PC-3 (cell line): ENCODE measurements at regions not wholly inside any gene's neighbourhood (a gene's known extent, or its start where the extent isn't known, plus 50 kb on each side); places are given as distances from the start of the nearest gene placed in this dataset.

Experiments
- ATAC-seq: fragments of 200-7000 bp; cut with Tn5 transposase; 2 replicates; pipeline ENCODE4 v1.9.1; 2020; ENCODE audit warnings: mild to moderate bottlenecking, moderate library complexity
- BruUV-seq: library from RNA; stranded (reverse); fragments of 400-500 nt; replicated peaks from 2 replicates; lab custom pipeline; 2021; lab: Mats Ljungman, UMichigan
- CTCF ChIA-PET: fragments of 300-600 bp; sonication (Branson Sonifier 250); formaldehyde crosslinking; loops from one replicate; lab custom pipeline; 2022; ENCODE audit warnings: antibody characterized with exemption; lab: Charles Lee
- POLR2A ChIA-PET: fragments of 300-600 bp; sonication (Branson Sonifier 250); formaldehyde crosslinking; loops from one replicate; lab custom pipeline; 2022; ENCODE audit warnings: antibody characterized with exemption; ENCODE audit not compliant: unreplicated experiment; lab: Charles Lee
- DNase-seq: peaks from one replicate; pipeline ENCODE4 v3.0.0-alpha.2; 2015
- H2AFZ ChIP-seq: fragments of 300-600 bp; sonication (generic); 2 replicates; pipeline ENCODE4 v1.6.0; 2016; ENCODE audit warnings: antibody characterized with exemption, low read length
- H3F3A ChIP-seq: fragments of 300-600 bp; sonication (generic); one replicate; pipeline ENCODE4 v1.6.0; 2017; ENCODE audit warnings: antibody characterized with exemption, low read length, control low read depth, mild to moderate bottlenecking; ENCODE audit not compliant: unreplicated experiment
- H3K27ac ChIP-seq: fragments of 300-600 bp; sonication (generic); 2 replicates; pipeline ENCODE4 v1.5.1; 2016; ENCODE audit warnings: mild to moderate bottlenecking, low read length
- H3K27me3 ChIP-seq: fragments of 300-600 bp; sonication (generic); 2 replicates; pipeline ENCODE4 v1.6.1; 2016; ENCODE audit warnings: low read length, mixed read lengths
- H3K36me3 ChIP-seq: fragments of 300-600 bp; sonication (generic); 2 replicates; pipeline ENCODE4 v1.6.1; 2016; ENCODE audit warnings: low read depth, mixed run types, low read length, mixed read lengths
- H3K4me1 ChIP-seq: fragments of 300-600 bp; sonication (generic); 2 replicates; pipeline ENCODE4 v1.5.1; 2016; ENCODE audit warnings: low read length; ENCODE audit not compliant: insufficient read depth
- H3K4me2 ChIP-seq: fragments of 300-600 bp; sonication (generic); 2 replicates; pipeline ENCODE4 v1.6.0; 2016; ENCODE audit warnings: low read length
- H3K4me3 ChIP-seq: fragments of 300-600 bp; sonication (generic); 2 replicates; pipeline ENCODE4 v1.5.1; 2016; ENCODE audit warnings: mild to moderate bottlenecking, low read length, mixed read lengths
- H3K79me2 ChIP-seq: fragments of 300-600 bp; sonication (generic); 2 replicates; pipeline ENCODE4 v1.6.1; 2017; ENCODE audit warnings: low read length, mixed read lengths
- H3K9ac ChIP-seq: fragments of 300-600 bp; sonication (generic); 2 replicates; pipeline ENCODE4 v1.6.0; 2016; ENCODE audit warnings: mild to moderate bottlenecking, low read length
- H3K9me2 ChIP-seq: fragments of 300-600 bp; sonication (generic); replicated peaks from 2 replicates; pipeline ENCODE4 v1.6.1; 2016; ENCODE audit warnings: mixed run types, low read length, mixed read lengths
- H3K9me3 ChIP-seq: fragments of 300-600 bp; sonication (generic); 2 replicates; pipeline ENCODE4 v1.6.1; 2016; ENCODE audit warnings: low read length, mixed read lengths
- H4K20me1 ChIP-seq: fragments of 300-600 bp; sonication (generic); 2 replicates; pipeline ENCODE4 v1.6.1; 2016; ENCODE audit warnings: low read length, mixed read lengths
- EZH2 ChIP-seq: fragments of 300-600 bp; sonication (generic); IDR thresholded peaks from one replicate; pipeline ENCODE4 v1.6.1; 2017; ENCODE audit warnings: antibody characterized with exemption, mild to moderate bottlenecking, low read length; ENCODE audit not compliant: unreplicated experiment
- EZH2phosphoT487 ChIP-seq: fragments of 300-600 bp; sonication (generic); IDR thresholded peaks from 2 replicates; pipeline ENCODE4 v1.6.1; 2018; ENCODE audit warnings: mild to moderate bottlenecking, antibody characterized with exemption, low read length, borderline replicate concordance
- intact Hi-C: fragments of 100-400 bp; cut with micrococcal nuclease; formaldehyde crosslinking; loops from 2 replicates; pipeline ENCODE4 v1.9.0; 2023
- TF ChIP-seq, protein P1 (sequence below): fragments of 300-600 bp; sonication (generic); conservative IDR thresholded peaks from 2 replicates; pipeline ENCODE4 v1.5.1; 2017; ENCODE audit warnings: antibody characterized with exemption, low read depth, mild to moderate bottlenecking, low read length

DNA sequence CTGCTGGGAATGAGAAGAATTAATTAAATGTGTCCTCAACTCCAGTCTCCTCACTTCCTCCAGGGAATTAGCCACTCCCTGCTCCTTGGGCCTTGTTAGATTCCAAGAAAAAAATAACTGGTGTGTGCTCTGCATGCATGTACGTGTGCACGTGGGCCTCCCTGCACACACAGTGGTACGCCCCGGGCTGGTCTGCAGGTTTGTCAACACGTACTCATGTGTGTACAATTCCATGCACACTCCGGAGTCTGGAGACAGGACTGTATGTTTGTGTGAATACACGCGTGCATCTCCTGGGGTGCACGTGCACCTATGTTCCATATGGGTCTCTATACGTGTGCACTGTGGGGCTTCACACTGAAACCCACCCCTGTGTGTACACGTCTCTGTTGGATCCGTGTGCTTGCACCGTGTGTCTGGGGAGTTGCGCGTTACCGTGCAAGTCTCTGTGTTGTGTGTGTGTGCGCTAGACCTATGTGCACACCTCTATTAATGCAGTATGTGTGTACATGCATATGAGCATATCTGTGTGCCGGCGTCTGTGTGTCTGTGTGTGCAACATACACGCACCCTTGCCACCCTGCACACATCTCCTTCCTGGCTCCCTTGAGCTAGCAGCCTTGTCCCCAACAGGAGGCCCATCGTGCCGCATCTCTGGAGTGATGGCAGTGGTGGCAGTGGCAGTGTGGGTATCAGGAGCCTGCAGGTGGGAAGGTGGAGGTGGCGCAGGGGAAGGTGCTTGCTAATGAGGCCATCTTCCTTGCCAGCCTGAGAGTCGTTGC is 210.1 kb downstream of the TBC1D2B start:
- Histone ChIP-seq H3K9ac (no peak overlapping the region), H4K20me1 (no peaks in the 10 kb centered on the region), H3K4me2 (no peak overlapping the region), H3K4me3 (no peak overlapping the region), H3K9me2 (no peaks in the 10 kb centered on the region), H3K27ac (no peak overlapping the region), H3K36me3 (no peaks in the 10 kb centered on the region), H3K9me3 (no peaks in the 10 kb centered on the region), H3K27me3 (no peaks in the 10 kb centered on the region), H3K79me2 (no peaks in the 10 kb centered on the region), H2AFZ (no peak overlapping the region), H3F3A (no peaks in the 10 kb centered on the region), H3K4me1 (peaks cover 12% of the 10 kb centered on the region)
- CTCF ChIA-PET: no interaction called here
- intact Hi-C loops: no loop called here
- DNase-seq: no peak
- BruUV-seq: no TSS peak
- no peak for ATAC-seq
- TF ChIP-seq, protein P1, sequence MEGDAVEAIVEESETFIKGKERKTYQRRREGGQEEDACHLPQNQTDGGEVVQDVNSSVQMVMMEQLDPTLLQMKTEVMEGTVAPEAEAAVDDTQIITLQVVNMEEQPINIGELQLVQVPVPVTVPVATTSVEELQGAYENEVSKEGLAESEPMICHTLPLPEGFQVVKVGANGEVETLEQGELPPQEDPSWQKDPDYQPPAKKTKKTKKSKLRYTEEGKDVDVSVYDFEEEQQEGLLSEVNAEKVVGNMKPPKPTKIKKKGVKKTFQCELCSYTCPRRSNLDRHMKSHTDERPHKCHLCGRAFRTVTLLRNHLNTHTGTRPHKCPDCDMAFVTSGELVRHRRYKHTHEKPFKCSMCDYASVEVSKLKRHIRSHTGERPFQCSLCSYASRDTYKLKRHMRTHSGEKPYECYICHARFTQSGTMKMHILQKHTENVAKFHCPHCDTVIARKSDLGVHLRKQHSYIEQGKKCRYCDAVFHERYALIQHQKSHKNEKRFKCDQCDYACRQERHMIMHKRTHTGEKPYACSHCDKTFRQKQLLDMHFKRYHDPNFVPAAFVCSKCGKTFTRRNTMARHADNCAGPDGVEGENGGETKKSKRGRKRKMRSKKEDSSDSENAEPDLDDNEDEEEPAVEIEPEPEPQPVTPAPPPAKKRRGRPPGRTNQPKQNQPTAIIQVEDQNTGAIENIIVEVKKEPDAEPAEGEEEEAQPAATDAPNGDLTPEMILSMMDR: no peak
- TF ChIP-seq EZH2phosphoT487: no peak
- TF ChIP-seq EZH2: no peak
- POLR2A ChIA-PET: no interaction called here

DNA sequence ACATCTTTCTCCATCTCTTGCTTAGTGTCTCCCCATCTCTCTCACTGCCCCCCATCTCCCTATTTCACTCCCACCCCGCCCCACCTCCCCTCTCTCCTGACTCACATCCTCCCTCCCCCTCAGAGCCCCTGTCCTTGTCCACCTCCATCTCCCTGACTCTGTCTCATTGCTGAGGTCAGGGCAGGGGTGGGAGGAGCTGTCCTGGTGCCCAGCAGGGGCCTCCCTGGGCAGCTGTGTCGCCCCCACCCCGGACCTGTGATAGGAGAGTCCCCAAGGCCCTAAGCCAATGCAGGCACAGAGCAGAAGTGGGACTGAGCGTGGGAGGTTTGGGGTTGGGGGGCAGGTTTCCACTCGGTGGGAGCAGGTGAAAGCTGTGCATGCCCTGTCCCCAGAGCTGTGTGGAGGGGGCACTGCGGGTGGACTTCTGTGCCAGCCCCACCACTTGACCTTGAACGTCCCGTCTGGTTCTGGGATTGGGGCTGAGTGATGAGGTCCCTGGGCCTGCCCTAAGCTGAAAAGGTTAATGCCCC is 210.8 kb downstream of the TBC1D2B start:
- Histone ChIP-seq H3K79me2 (no peaks in the 10 kb centered on the region), H3K4me2 (no peak overlapping the region), H3K27ac (no peak overlapping the region), H2AFZ (no peak overlapping the region), H3K9me2 (no peaks in the 10 kb centered on the region), H3K4me3 (no peak overlapping the region), H3K9me3 (no peaks in the 10 kb centered on the region), H3K27me3 (no peaks in the 10 kb centered on the region), H3K4me1 (peaks cover 12% of the 10 kb centered on the region), H3K9ac (no peak overlapping the region), H3K36me3 (no peaks in the 10 kb centered on the region), H3F3A (no peaks in the 10 kb centered on the region), H4K20me1 (no peaks in the 10 kb centered on the region)
- intact Hi-C loops: no loop called here
- no peak for TF ChIP-seq EZH2phosphoT487
- TF ChIP-seq EZH2: no peak
- TF ChIP-seq, protein P1: no peak
- ATAC-seq (no peak), DNase-seq (no peak)
- CTCF ChIA-PET: no interaction called here
- no TSS peak for BruUV-seq
- POLR2A ChIA-PET: no interaction called here

DNA sequence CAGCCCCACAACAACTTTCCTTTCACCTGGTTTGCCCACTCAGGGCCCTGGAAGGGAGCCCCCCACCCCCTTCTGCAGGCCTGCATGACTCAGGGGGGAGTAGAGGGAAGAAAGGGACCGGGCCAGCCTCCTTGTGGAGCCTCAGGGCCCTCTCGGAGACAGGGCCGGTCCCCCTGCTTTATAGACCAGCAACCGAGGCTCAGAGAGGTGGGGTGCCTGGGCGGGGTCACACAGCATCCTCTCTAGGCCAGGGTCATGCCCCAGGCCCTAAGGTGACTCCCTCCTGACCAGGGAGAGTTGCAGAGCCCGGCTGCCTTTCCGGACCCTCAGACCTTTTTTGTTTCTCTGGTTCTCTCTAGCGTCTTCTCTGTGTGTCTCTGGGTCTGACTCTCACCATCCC is 211.3 kb downstream of the TBC1D2B start:
- no peaks in the 10 kb centered on the region for H3K79me2 ChIP-seq
- H3K9me2 ChIP-seq: no peaks in the 10 kb centered on the region
- no peak overlapping the region for H3K4me3 ChIP-seq
- ATAC-seq (no peak), DNase-seq (no peak)
- no peak overlapping the region for H2AFZ ChIP-seq
- H4K20me1 ChIP-seq: no peaks in the 10 kb centered on the region
- no peaks in the 10 kb centered on the region for H3K9me3 ChIP-seq
- no peaks in the 10 kb centered on the region for H3F3A ChIP-seq
- TF ChIP-seq EZH2phosphoT487: no peak
- no peak for TF ChIP-seq EZH2
- TF ChIP-seq, protein P1: no peak
- CTCF ChIA-PET: no interaction called here
- no peaks in the 10 kb centered on the region for H3K27me3 ChIP-seq
- no peaks in the 10 kb centered on the region for H3K36me3 ChIP-seq
- BruUV-seq: no TSS peak
- H3K27ac ChIP-seq: no peak overlapping the region
- no peak overlapping the region for H3K9ac ChIP-seq
- POLR2A ChIA-PET: no interaction called here
- H3K4me2 ChIP-seq: no peak overlapping the region
- H3K4me1 ChIP-seq: peaks cover 12% of the 10 kb centered on the region
- intact Hi-C loops: no loop called here
